ENCODE measurements at regions not wholly inside any gene's neighbourhood (a gene's known extent, or its start where the extent isn't known, plus 50 kb on each side); places are given as distances from the start of the nearest gene placed in this dataset.

- ChIA-PET CTCF (no interaction called here), POLR2A (no interaction called here)
- H3K4me3 Mint-ChIP-seq = no peak overlapping the region
- H3K27ac Mint-ChIP-seq = no peak overlapping the region
- ATAC-seq = no peak
- no peak for DNase-seq (ENCODE audit: low spot score)
- H3K4me1 Mint-ChIP-seq = peaks cover 12% of the 10 kb centered on the region
- peaks cover 59% of the 10 kb centered on the region for H3K9me3 Mint-ChIP-seq
- TF ChIP-seq ARID4B (CRISPR knock-in tag; IDR thresholded peaks at IDR 0.05; ENCODE audit: borderline replicate concordance) = no peak
- no peak for TF ChIP-seq MLX (CRISPR knock-in tag; IDR thresholded peaks at IDR 0.05)
- H3K27me3 Mint-ChIP-seq (ENCODE audit: low read depth) = peaks cover 3% of the 10 kb centered on the region; the same call in 1 of the 2 replicates
- H3K36me3 Mint-ChIP-seq = peaks cover 41% of the 10 kb centered on the region
These were observed 1117.6 kb upstream of the TMEM132C start for GRCh38 chr12:127149226-127149964.

GRCh38 chr12:127150028-127150427 is 1116.9 kb upstream of the TMEM132C start:
- DNase-seq (ENCODE audit: low spot score) (no peak), ATAC-seq (no peak)
- Mint-ChIP-seq H3K27me3 (ENCODE audit: low read depth) (peaks cover 3% of the 10 kb centered on the region; the same call in 1 of the 2 replicates), H3K9me3 (peaks cover 53% of the 10 kb centered on the region), H3K36me3 (peaks cover 35% of the 10 kb centered on the region), H3K4me3 (no peak overlapping the region), H3K27ac (no peak overlapping the region), H3K4me1 (peaks cover 12% of the 10 kb centered on the region)
- POLR2A ChIA-PET = no interaction called here
- CTCF ChIA-PET = no interaction called here
- TF ChIP-seq CREB1 (CRISPR knock-in tag; IDR thresholded peaks at IDR 0.05) = no peak
- no peak for TF ChIP-seq ZNF138 (CRISPR knock-in tag; conservative IDR thresholded peaks at IDR 0.05)
- TF ChIP-seq ZNF121 (CRISPR knock-in tag; IDR thresholded peaks at IDR 0.05) = no peak
- TF ChIP-seq ZNF281 (CRISPR knock-in tag; IDR thresholded peaks at IDR 0.05) = no peak
- no peak for TF ChIP-seq ERG (CRISPR knock-in tag; IDR thresholded peaks at IDR 0.05)
- no peak for TF ChIP-seq OVOL2 (CRISPR knock-in tag; IDR thresholded peaks at IDR 0.05; ENCODE audit: borderline replicate concordance)
- TF ChIP-seq GABPB1 (CRISPR knock-in tag; IDR thresholded peaks at IDR 0.05) = no peak
- no peak for TF ChIP-seq ZSCAN18 (CRISPR knock-in tag; IDR thresholded peaks at IDR 0.05)
- no peak for TF ChIP-seq ZNF317 (CRISPR knock-in tag; IDR thresholded peaks at IDR 0.05; ENCODE audit: borderline replicate concordance, low read depth)
- TF ChIP-seq ZMAT4 (CRISPR knock-in tag; IDR thresholded peaks at IDR 0.05) = no peak
- TF ChIP-seq ZNF396 (CRISPR knock-in tag; IDR thresholded peaks at IDR 0.05; ENCODE audit: borderline replicate concordance) = no peak
- TF ChIP-seq HMGA2 (CRISPR knock-in tag; IDR thresholded peaks at IDR 0.05) = no peak
- TF ChIP-seq TEAD1 (CRISPR knock-in tag; IDR thresholded peaks at IDR 0.05) = no peak
- no peak for TF ChIP-seq ZNF425 (CRISPR knock-in tag; conservative IDR thresholded peaks at IDR 0.05)
- no peak for TF ChIP-seq USF1 (CRISPR knock-in tag; IDR thresholded peaks at IDR 0.05)
- TF ChIP-seq NFYB (CRISPR knock-in tag; conservative IDR thresholded peaks at IDR 0.05; ENCODE audit: low read depth) = no peak
- no peak for TF ChIP-seq MYBL2 (CRISPR knock-in tag; IDR thresholded peaks at IDR 0.05)
